ENCODE measurements at regions not wholly inside any gene's neighbourhood (a gene's known extent, or its start where the extent isn't known, plus 50 kb on each side); places are given as distances from the start of the nearest gene placed in this dataset.

GRCh38 chr16:64892835-64893785 is 228.8 kb downstream of the CDH11 start:
- no peaks in the 10 kb centered on the region for H3K4me1 Mint-ChIP-seq (ENCODE audit: low read depth)
- peaks cover 7% of the 10 kb centered on the region for H3K9me3 Mint-ChIP-seq
- no peaks in the 10 kb centered on the region for H3K36me3 Mint-ChIP-seq
- no peak for DNase-seq
- CTCF ChIA-PET, result no interaction called here
- H3K27ac Mint-ChIP-seq, result no peak overlapping the region
- POLR2A ChIA-PET, result no interaction called here
- no peaks in the 10 kb centered on the region for H3K27me3 Mint-ChIP-seq
- H3K4me3 Mint-ChIP-seq, result no peak overlapping the region
- intact Hi-C loops (cut with micrococcal nuclease), result no loop called here

GRCh38 chr16:64889446-64889845 is 232.4 kb downstream of the CDH11 start:
- DNase-seq, result no peak
- Mint-ChIP-seq H3K4me3 (no peak overlapping the region), H3K27ac (no peak overlapping the region), H3K4me1 (ENCODE audit: low read depth) (no peaks in the 10 kb centered on the region), H3K27me3 (no peaks in the 10 kb centered on the region), H3K36me3 (no peaks in the 10 kb centered on the region), H3K9me3 (peaks cover 9% of the 10 kb centered on the region)
- CTCF ChIA-PET, result no interaction called here
- intact Hi-C loops (cut with micrococcal nuclease), result no loop called here
- POLR2A ChIA-PET, result no interaction called here

DNA sequence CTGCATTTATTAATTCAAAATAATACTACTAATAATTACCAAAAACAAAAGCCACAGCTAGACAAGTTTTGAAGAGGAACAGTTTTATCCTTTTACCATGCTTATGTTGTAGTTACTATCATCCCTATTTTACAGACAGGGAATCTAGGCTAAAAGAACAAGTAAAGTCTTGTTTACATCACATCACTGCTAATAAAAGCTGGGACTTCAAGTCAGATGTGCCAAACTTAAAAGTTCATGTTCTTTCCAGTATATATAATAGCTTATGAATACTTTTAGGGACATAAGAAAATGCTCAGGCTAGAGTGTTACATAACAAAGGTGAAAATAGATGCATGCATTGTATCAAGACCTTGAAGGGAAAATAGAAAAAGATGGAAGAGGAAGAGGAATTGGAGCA is 234.2 kb downstream of the CDH11 start:
- no peaks in the 10 kb centered on the region for H3K36me3 Mint-ChIP-seq

GRCh38 chr16:64882078-64882784 is 239.6 kb downstream of the CDH11 start:
- intact Hi-C loops (cut with micrococcal nuclease), result no loop called here

More for the DNA sequence above, 234.2 kb downstream of the CDH11 start:
- H3K4me3 Mint-ChIP-seq, result no peak overlapping the region
- ChIA-PET POLR2A (no interaction called here), CTCF (no interaction called here)
- H3K9me3 Mint-ChIP-seq, result peaks cover 14% of the 10 kb centered on the region
- no peak overlapping the region for H3K27ac Mint-ChIP-seq
- no peak for DNase-seq
- intact Hi-C loops (cut with micrococcal nuclease), result no loop called here
- H3K27me3 Mint-ChIP-seq, result no peaks in the 10 kb centered on the region
- H3K4me1 Mint-ChIP-seq (ENCODE audit: low read depth), result no peaks in the 10 kb centered on the region

GRCh38 chr16:64880994-64881393 is 240.9 kb downstream of the CDH11 start:
- ChIA-PET POLR2A (no interaction called here), CTCF (no interaction called here)
- H3K9me3 Mint-ChIP-seq, result peaks cover 23% of the 10 kb centered on the region
- H3K27ac Mint-ChIP-seq, result no peak overlapping the region
- no peaks in the 10 kb centered on the region for H3K27me3 Mint-ChIP-seq
- no peak for DNase-seq
- H3K4me3 Mint-ChIP-seq, result no peak overlapping the region
- no peaks in the 10 kb centered on the region for H3K36me3 Mint-ChIP-seq
- H3K4me1 Mint-ChIP-seq (ENCODE audit: low read depth), result no peaks in the 10 kb centered on the region
- intact Hi-C loops (cut with micrococcal nuclease), result no loop called here

More at GRCh38 chr16:64882078-64882784, 239.6 kb downstream of the CDH11 start:
- no peaks in the 10 kb centered on the region for H3K27me3 Mint-ChIP-seq
- no peak for DNase-seq
- H3K4me1 Mint-ChIP-seq (ENCODE audit: low read depth), result no peaks in the 10 kb centered on the region
- peaks cover 14% of the 10 kb centered on the region for H3K9me3 Mint-ChIP-seq
- H3K4me3 Mint-ChIP-seq, result no peak overlapping the region
- no peak overlapping the region for H3K27ac Mint-ChIP-seq
- ChIA-PET CTCF (no interaction called here), POLR2A (no interaction called here)
- H3K36me3 Mint-ChIP-seq, result no peaks in the 10 kb centered on the region

GRCh38 chr16:64880006-64880405 is 241.9 kb downstream of the CDH11 start:
- no peak overlapping the region for H3K4me3 Mint-ChIP-seq
- no peaks in the 10 kb centered on the region for H3K27me3 Mint-ChIP-seq
- H3K36me3 Mint-ChIP-seq, result no peaks in the 10 kb centered on the region
- no peak for DNase-seq
- POLR2A ChIA-PET, result no interaction called here
- intact Hi-C loops (cut with micrococcal nuclease), result no loop called here
- peaks cover 23% of the 10 kb centered on the region for H3K9me3 Mint-ChIP-seq
- no peaks in the 10 kb centered on the region for H3K4me1 Mint-ChIP-seq (ENCODE audit: low read depth)
- CTCF ChIA-PET, result no interaction called here
- no peak overlapping the region for H3K27ac Mint-ChIP-seq

DNA sequence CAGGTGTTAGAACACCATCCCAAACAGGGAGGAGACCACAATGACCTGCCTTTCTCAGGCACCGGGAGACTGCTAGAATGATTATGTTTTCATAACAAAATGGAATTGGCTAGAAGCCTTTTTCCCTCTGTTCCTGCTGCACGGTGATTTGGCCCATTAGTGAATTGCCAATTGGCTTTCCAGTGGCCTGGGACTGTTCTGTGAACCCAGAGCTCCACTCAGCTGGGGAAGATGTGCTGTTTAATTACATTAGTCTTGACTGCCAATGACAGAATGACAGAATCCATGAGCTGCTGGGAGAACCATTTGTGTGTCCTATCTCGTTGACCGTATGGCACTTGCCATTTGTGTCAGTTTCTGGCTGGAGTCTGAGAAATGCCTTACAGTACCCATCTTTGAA is 242.9 kb downstream of the CDH11 start:
- Mint-ChIP-seq H3K4me3 (no peak overlapping the region), H3K27ac (no peak overlapping the region), H3K4me1 (ENCODE audit: low read depth) (no peaks in the 10 kb centered on the region), H3K27me3 (no peaks in the 10 kb centered on the region), H3K36me3 (no peaks in the 10 kb centered on the region), H3K9me3 (peaks cover 23% of the 10 kb centered on the region)
- no peak for DNase-seq
- ChIA-PET CTCF (no interaction called here), POLR2A (no interaction called here)
- intact Hi-C loops (cut with micrococcal nuclease), result no loop called here

GRCh38 chr16:64872101-64872500 is 249.8 kb downstream of the CDH11 start:
- Mint-ChIP-seq H3K36me3 (no peaks in the 10 kb centered on the region), H3K27me3 (no peaks in the 10 kb centered on the region), H3K4me1 (ENCODE audit: low read depth) (no peaks in the 10 kb centered on the region), H3K9me3 (peaks cover 27% of the 10 kb centered on the region), H3K27ac (no peak overlapping the region), H3K4me3 (no peak overlapping the region)
- intact Hi-C loops (cut with micrococcal nuclease), result no loop called here
- ChIA-PET CTCF (no interaction called here), POLR2A (no interaction called here)
- no peak for DNase-seq

GRCh38 chr16:64870859-64871258 is 251.0 kb downstream of the CDH11 start:
- Mint-ChIP-seq H3K27ac (no peak overlapping the region), H3K9me3 (peaks cover 24% of the 10 kb centered on the region), H3K36me3 (no peaks in the 10 kb centered on the region), H3K27me3 (no peaks in the 10 kb centered on the region), H3K4me3 (no peak overlapping the region), H3K4me1 (ENCODE audit: low read depth) (no peaks in the 10 kb centered on the region)
- no peak for DNase-seq
- intact Hi-C loops (cut with micrococcal nuclease), result no loop called here
- ChIA-PET POLR2A (no interaction called here), CTCF (no interaction called here)

DNA sequence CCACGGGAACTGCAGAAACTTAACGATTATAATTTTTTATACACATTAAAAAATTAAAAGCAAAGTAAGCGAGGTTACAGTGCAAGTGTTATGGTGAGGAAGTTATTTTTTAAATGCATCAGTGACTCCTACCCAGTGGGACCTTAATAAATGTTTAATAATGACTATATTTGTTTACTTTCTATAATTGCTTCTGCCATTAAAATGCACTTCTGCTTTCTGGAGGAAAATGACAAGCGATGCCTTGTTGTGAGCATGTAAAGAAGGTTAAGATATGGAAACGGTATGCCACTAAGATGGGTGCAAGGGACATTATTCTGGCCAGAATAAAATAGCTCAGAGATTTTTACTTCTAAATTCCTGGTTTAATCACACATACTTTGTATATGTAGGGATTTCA is 252.1 kb downstream of the CDH11 start:
- Mint-ChIP-seq H3K4me1 (ENCODE audit: low read depth) (no peaks in the 10 kb centered on the region), H3K9me3 (peaks cover 22% of the 10 kb centered on the region), H3K27ac (no peak overlapping the region), H3K4me3 (no peak overlapping the region), H3K36me3 (no peaks in the 10 kb centered on the region), H3K27me3 (no peaks in the 10 kb centered on the region)
- intact Hi-C loops (cut with micrococcal nuclease), result no loop called here
- CTCF ChIA-PET, result no interaction called here
- POLR2A ChIA-PET, result interaction anchor here (0.6 kb wide), 1 partner anchor 20 kb away, joined by 3 read pairs; no protein-coding TSS in a partner anchor
- no peak for DNase-seq

DNA sequence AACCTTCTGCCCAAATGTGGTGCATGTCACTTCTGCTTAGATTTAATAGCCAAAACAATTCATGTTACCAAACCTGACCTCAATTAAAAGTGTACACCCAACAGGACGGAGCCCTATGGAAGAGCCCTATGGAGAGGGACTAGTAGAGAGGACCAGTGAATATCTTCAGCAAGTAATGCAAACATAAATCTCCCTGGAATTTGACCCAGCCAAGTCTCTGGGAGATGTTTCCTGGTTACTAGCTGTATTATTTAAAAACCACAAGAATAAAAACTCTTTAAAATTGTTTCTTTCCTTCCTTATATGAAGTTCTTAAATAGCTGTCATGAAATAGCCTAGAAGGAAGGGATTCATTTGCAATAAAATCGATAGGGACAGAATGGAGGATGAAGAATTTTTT is 255.8 kb downstream of the CDH11 start:
- CTCF ChIA-PET, result no interaction called here
- no peak overlapping the region for H3K27ac Mint-ChIP-seq
- intact Hi-C loops (cut with micrococcal nuclease), result no loop called here
- H3K4me1 Mint-ChIP-seq (ENCODE audit: low read depth), result no peaks in the 10 kb centered on the region
- DNase-seq, result no peak
- H3K9me3 Mint-ChIP-seq, result peaks cover 19% of the 10 kb centered on the region
- POLR2A ChIA-PET, result no interaction called here
- no peaks in the 10 kb centered on the region for H3K27me3 Mint-ChIP-seq
- no peaks in the 10 kb centered on the region for H3K36me3 Mint-ChIP-seq
- H3K4me3 Mint-ChIP-seq, result no peak overlapping the region

GRCh38 chr16:64865069-64865696 is 256.7 kb downstream of the CDH11 start:
- CTCF ChIA-PET, result interaction anchor here (0.6 kb wide), 1 partner anchor 1038 kb away, joined by 3 read pairs; no protein-coding TSS in a partner anchor
- Mint-ChIP-seq H3K27ac (no peak overlapping the region), H3K36me3 (no peaks in the 10 kb centered on the region), H3K27me3 (no peaks in the 10 kb centered on the region), H3K4me1 (ENCODE audit: low read depth) (no peaks in the 10 kb centered on the region), H3K9me3 (peaks cover 16% of the 10 kb centered on the region), H3K4me3 (no peak overlapping the region)
- POLR2A ChIA-PET, result no interaction called here
- DNase-seq, result no peak
- intact Hi-C loops (cut with micrococcal nuclease), result no loop called here
